GM20000 (cell line): ENCODE measurements at regions not wholly inside any gene's neighbourhood (a gene's known extent, or its start where the extent isn't known, plus 50 kb on each side); places are given as distances from the start of the nearest gene placed in this dataset.

Experiments used
- DNase-seq: peaks from one replicate; pipeline ENCODE4 v3.0.0; 2012; ENCODE audit warnings: low spot score
- CTCF ChIP-seq: IDR thresholded peaks from 2 replicates; pipeline ENCODE4 v1.5.1; 2012; ENCODE audit warnings: mild to moderate bottlenecking, control low read depth; ENCODE audit errors: extremely low read depth, missing control alignments

GRCh38 chr1:208903251-208903905 lies 659.2 kb upstream of the PLXNA2 start:
- no peak for DNase-seq
- no peak for TF ChIP-seq CTCF

DNA sequence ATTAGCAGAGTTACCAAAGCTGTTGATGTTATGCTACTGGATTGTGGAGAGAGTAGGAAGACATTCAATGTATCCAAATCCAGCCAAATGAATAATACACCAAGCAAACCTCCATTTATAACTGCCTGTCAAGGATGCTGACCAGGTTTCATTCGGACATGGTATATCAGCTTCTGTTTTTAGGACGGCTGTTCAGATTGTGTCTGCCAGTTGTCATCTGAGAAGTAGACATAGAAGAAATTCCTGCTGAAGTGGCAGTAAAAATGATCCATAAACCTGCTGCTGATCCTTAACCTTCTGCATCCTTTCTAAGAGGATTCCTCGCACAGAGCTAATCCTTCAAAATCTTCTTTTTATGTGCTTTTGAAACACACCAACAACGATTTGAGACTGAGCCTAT lies 663.6 kb upstream of the PLXNA2 start:
- TF ChIP-seq CTCF = no peak
- DNase-seq = no peak

DNA sequence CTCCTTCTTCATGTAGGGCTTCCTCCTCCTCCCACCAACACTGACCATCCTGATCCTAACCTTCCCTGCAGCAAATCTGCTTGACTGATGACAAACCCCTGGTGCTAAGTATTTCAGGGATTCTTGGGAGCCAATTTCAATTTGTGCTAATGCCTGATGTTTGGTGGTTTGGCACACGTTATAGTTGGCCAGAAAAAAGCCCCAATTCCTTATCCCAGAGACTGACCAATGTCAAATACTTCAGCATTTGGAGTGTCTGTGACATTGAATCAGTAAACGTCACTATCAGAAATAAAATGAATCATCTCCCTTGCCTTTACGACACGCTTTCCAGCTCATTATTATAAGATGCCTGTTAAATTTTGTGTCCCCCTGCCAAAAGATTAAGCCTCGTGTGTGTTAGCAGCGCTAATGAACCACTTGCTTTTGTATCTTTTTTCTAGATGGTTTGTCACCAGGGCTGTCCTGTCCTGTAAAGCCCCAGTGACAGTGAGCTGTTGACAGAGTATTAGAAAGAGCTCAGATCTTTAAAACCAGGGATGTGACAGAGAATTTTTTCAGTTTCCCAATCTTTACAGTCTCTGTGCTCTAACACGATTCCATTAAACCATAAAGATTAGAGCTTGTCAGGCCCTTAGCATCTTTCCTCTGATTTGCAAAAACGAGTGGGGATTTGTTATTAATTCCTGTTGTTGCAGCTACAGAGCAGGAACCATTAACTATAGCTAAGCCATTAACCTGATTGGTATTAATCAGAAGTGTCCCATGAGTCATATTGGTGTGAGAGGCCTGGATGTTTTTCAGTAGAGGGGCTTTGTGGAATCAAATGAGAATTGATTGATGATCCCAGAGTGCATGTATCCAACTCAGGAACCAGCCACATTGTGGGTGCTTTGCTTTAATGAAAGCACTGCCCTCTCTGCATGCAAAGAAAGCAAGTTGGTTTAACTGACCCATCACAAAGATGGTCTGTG lies 665.1 kb upstream of the PLXNA2 start:
- no peak for TF ChIP-seq CTCF
- no peak for DNase-seq

GRCh38 chr1:208910161-208910560 lies 666.0 kb upstream of the PLXNA2 start:
- DNase-seq = no peak
- TF ChIP-seq CTCF = no peak

GRCh38 chr1:208917281-208917680 lies 666.2 kb upstream of the CAMK1G start:
- DNase-seq = no peak
- no peak for TF ChIP-seq CTCF

GRCh38 chr1:208917723-208918122 lies 665.8 kb upstream of the CAMK1G start:
- TF ChIP-seq CTCF = no peak
- no peak for DNase-seq

GRCh38 chr1:208918160-208918559 lies 665.4 kb upstream of the CAMK1G start:
- TF ChIP-seq CTCF = no peak
- DNase-seq = no peak
